ENCODE measurements at regions not wholly inside any gene's neighbourhood (a gene's known extent, or its start where the extent isn't known, plus 50 kb on each side); places are given as distances from the start of the nearest gene placed in this dataset.

GRCh38 chrX:63884821-63885790 is 100.1 kb upstream of the ARHGEF9 start:
- Histone ChIP-seq H3K9ac (ENCODE audit: low read length) (no peak overlapping the region), H3K27ac (ENCODE audit: low read depth, low read length) (no peak overlapping the region), H3K4me3 (ENCODE audit: low read depth, low read length) (no peak overlapping the region), H3K4me1 (ENCODE audit: control insufficient read depth, insufficient read depth, low read length) (no peaks in the 10 kb centered on the region), H3K9me3 (ENCODE audit: control insufficient read depth, insufficient read depth, low read depth, low read length) (peaks cover 19% of the 10 kb centered on the region), H3K27me3 (ENCODE audit: control insufficient read depth, insufficient read depth, low read length) (no peaks in the 10 kb centered on the region), H3K36me3 (ENCODE audit: control insufficient read depth, insufficient read depth, low read length) (no peaks in the 10 kb centered on the region)

DNA sequence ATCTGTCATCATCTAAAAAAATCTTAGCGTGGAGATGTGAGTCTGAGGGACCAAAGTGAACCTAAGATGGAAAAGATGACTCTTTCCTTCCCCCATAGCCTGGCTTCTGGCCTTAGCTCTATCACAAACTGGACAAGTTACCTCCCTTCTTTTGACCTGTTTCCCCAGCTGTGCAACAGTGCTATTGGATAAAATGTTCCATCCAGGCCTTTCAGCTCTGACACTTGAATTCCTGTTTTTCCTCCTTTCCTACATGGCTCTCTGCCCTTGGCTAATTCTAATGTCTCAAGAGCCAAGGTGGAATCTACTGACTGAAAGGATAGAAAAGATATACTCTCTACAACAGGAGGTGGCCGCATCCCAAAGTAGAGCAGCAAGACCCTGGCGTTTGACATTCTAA is 84.5 kb upstream of the ARHGEF9 start:
- H3K27ac ChIP-seq (ENCODE audit: low read depth, low read length) = no peak overlapping the region
- no peak overlapping the region for H3K9ac ChIP-seq (ENCODE audit: low read length)
- no peaks in the 10 kb centered on the region for H3K36me3 ChIP-seq (ENCODE audit: control insufficient read depth, insufficient read depth, low read length)
- H3K9me3 ChIP-seq (ENCODE audit: control insufficient read depth, insufficient read depth, low read depth, low read length) = peaks cover 31% of the 10 kb centered on the region; the same call in 1 of the 2 replicates
- H3K4me1 ChIP-seq (ENCODE audit: control insufficient read depth, insufficient read depth, low read length) = no peaks in the 10 kb centered on the region
- H3K27me3 ChIP-seq (ENCODE audit: control insufficient read depth, insufficient read depth, low read length) = no peaks in the 10 kb centered on the region; the same call in 1 of the 2 replicates
- no peak overlapping the region for H3K4me3 ChIP-seq (ENCODE audit: low read depth, low read length)

DNA sequence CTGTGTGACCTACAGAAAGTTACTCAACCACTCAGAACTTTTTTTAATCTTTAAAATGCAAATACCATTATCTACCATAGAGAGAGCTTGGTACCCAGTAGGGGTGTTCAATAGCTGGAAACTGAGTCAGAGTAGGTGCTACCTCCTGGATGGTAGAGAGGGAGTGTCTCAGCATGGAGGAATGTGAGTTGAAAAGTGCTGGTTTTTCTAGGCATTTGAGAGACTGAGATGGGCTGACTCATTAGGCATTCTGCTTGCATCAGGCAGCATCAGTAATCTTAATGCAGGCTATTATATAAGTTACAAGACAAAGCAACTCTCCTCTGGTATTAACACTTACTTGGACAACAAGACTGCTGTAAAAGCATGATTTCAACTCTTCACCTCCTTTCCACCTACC is 70.9 kb upstream of the ARHGEF9 start:
- Histone ChIP-seq H3K4me3 (ENCODE audit: low read depth, low read length) (no peak overlapping the region), H3K4me1 (ENCODE audit: control insufficient read depth, insufficient read depth, low read length) (no peaks in the 10 kb centered on the region), H3K9me3 (ENCODE audit: control insufficient read depth, insufficient read depth, low read depth, low read length) (peaks cover 7% of the 10 kb centered on the region; the same call in 1 of the 2 replicates), H3K27ac (ENCODE audit: low read depth, low read length) (no peak overlapping the region), H3K9ac (ENCODE audit: low read length) (no peak overlapping the region), H3K36me3 (ENCODE audit: control insufficient read depth, insufficient read depth, low read length) (no peaks in the 10 kb centered on the region), H3K27me3 (ENCODE audit: control insufficient read depth, insufficient read depth, low read length) (no peaks in the 10 kb centered on the region)

DNA sequence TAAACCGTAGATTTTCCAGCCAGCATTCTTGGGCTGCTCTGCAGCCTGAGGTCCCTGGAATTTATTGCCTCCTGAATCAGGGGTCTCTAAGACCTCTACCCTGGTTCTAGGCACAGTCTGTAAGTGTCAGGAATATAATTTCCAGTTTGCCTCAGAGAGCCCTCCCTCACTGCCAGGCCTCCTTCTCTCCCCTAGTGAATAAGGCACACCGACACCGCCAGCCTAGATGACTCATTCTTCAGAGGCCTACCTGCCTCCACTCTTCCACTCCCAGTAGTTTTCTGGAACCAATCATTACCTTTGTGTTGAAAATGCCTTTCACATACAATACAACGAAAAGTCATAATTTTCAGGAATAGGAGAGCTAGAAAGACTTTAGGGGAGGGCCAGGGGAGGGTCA is 50.3 kb upstream of the ARHGEF9 start:
- Histone ChIP-seq H3K36me3 (ENCODE audit: control insufficient read depth, insufficient read depth, low read length) (no peaks in the 10 kb centered on the region), H3K27ac (ENCODE audit: low read depth, low read length) (no peak overlapping the region), H3K9me3 (ENCODE audit: control insufficient read depth, insufficient read depth, low read depth, low read length) (peaks cover 55% of the 10 kb centered on the region), H3K4me1 (ENCODE audit: control insufficient read depth, insufficient read depth, low read length) (no peaks in the 10 kb centered on the region), H3K4me3 (ENCODE audit: low read depth, low read length) (no peak overlapping the region), H3K27me3 (ENCODE audit: control insufficient read depth, insufficient read depth, low read length) (no peaks in the 10 kb centered on the region), H3K9ac (ENCODE audit: low read length) (no peak overlapping the region)

All from HUES6 (cell line).